22Rv1 (cell line): ENCODE measurements at regions not wholly inside any gene's neighbourhood (a gene's known extent, or its start where the extent isn't known, plus 50 kb on each side); places are given as distances from the start of the nearest gene placed in this dataset.

ENCODE experiments used
- H3K27ac ChIP-seq: fragments of 450-650 bp; 2 replicates; pipeline ENCODE4 v1.5.1; 2017
- CTCF ChIP-seq: fragments of 450-650 bp; IDR thresholded peaks from 2 replicates; pipeline ENCODE4 v1.5.1; 2017; ENCODE audit warnings: mild to moderate bottlenecking
- ZFX ChIP-seq: fragments of 450-650 bp; IDR thresholded peaks from 2 replicates; pipeline ENCODE4 v1.6.1; 2017; ENCODE audit warnings: antibody characterized with exemption, borderline replicate concordance

GRCh38 chr12:115506822-115507559, 770.5 kb downstream of the MED13L start:
- TF ChIP-seq ZFX: no peak
- no peak for TF ChIP-seq CTCF
- H3K27ac ChIP-seq: no peak overlapping the region

- no peak overlapping the region for H3K27ac ChIP-seq
- no peak for TF ChIP-seq CTCF
- no peak for TF ChIP-seq ZFX
Observed at GRCh38 chr12:115504306-115505290, 772.9 kb downstream of the MED13L start.

- H3K27ac ChIP-seq: no peak overlapping the region
- TF ChIP-seq ZFX (no peak), CTCF (no peak)
Observed at GRCh38 chr12:115500872-115501271, 776.6 kb downstream of the MED13L start.

- no peak overlapping the region for H3K27ac ChIP-seq
- no peak for TF ChIP-seq CTCF
- no peak for TF ChIP-seq ZFX
Observed at GRCh38 chr12:115495300-115495699, 782.2 kb downstream of the MED13L start.

- TF ChIP-seq CTCF (no peak), ZFX (no peak)
- no peak overlapping the region for H3K27ac ChIP-seq
Observed at GRCh38 chr12:115492553-115492952, 784.9 kb downstream of the MED13L start.

GRCh38 chr12:115491511-115492250, 785.8 kb downstream of the MED13L start:
- H3K27ac ChIP-seq: no peak overlapping the region

More at GRCh38 chr12:115491511-115492250, 785.8 kb downstream of the MED13L start:
- no peak for TF ChIP-seq ZFX
- TF ChIP-seq CTCF: no peak
